ENCODE measurements at regions not wholly inside any gene's neighbourhood (a gene's known extent, or its start where the extent isn't known, plus 50 kb on each side); places are given as distances from the start of the nearest gene placed in this dataset.

- DNase-seq = no peak
Measured at GRCh38 chr20:52578559-52578958, 387.0 kb upstream of the ZFP64 start.

DNA sequence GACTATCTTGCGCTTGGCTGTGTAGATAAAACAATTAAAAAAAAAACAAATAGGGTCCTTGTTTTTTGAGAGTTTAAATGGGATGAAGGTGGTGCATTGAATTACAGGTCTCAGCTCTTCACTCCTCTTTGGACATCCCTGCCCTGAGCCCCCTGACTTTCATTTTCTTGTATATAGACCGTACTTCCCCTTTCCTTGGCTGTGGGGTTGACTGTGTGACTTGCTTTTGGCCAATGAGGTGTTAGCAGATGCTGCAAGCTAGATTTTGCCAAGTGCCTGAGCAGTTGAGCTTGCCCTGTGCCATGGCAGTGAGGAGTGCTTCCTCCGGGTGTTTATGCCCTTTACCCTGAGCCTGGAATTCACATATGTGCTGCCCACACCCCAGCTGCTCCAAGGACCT is 386.1 kb upstream of the ZFP64 start:
- no peak for DNase-seq

GRCh38 chr20:52572687-52573086 is 381.1 kb upstream of the ZFP64 start:
- DNase-seq = no peak

DNA sequence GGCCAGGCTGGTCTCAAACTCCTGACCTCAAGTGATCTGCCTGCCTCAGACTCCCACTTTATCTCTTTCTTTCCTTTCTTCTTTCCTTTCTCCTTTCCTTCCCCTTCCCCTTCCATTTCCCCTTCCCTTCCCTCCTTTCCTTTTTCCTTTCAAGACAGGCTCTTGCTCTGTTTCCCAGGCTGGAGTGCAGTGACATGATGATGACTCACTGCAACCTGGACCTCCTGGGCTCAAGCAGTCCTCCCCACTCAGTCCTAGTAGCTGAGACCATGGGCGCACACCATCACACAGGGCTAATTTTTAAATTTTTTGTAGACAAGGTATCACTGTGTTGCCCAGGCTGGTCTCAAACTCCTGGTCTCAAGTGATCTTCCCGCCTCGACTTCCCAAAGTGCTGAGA is 377.6 kb upstream of the ZFP64 start:
- no peak for DNase-seq

- no peak for DNase-seq
Measured at GRCh38 chr20:52565614-52566013, 374.0 kb upstream of the ZFP64 start.

- DNase-seq = no peak
Measured at GRCh38 chr20:52564594-52564993, 373.0 kb upstream of the ZFP64 start.

GRCh38 chr20:52552181-52552872 is 360.7 kb upstream of the ZFP64 start:
- DNase-seq = no peak

DNA sequence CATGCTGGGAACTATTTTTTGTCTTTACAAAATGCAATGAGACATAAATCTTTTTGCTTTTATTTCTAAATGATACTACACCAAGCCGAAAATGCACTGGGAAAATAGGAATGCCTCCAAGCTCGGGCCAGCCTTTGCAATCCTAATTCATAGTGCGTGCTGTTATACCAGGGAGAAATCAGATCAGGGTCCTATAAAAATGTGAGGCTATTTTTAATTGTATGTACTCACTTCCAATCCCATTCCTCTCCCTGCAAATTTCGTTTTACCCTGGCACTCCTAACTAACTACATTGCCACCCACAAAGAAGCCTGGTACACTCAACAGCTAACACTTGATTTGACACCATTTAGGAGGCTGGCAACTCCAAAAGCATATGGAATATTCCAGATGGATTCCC is 350.6 kb upstream of the ZFP64 start:
- DNase-seq = no peak

- no peak for DNase-seq
Measured at GRCh38 chr20:52540509-52540908, 348.9 kb upstream of the ZFP64 start.

GRCh38 chr20:52539891-52540290 is 348.3 kb upstream of the ZFP64 start:
- DNase-seq = no peak

DNA sequence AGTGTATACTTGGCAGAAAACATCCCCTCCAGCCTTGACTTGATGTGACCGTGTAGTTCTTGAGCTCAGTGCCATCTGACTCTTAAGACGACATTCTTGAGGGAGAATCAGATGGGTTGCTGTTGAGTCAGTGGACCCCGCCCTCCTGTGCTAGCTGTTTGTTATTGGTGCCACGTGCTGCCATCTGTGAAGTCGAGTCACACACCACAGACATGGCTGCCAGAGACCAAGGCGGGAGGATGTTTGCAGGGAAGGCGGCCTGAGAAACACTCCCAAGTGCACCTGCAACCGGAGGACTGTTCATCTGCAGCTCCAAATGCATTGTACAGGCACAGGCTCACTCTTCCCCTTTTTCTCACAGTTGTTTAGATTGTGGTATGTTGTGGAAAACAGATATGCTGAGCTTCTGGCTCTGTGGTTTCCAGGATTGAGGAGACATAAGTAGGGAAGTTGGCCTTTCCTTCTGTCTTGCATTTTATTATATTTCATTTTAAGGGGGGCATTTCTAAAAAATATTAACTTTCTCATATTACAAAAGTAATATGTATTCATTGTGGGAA is 345.3 kb upstream of the ZFP64 start:
- no peak for DNase-seq

GRCh38 chr20:52536040-52536439 is 344.5 kb upstream of the ZFP64 start:
- DNase-seq = no peak

- DNase-seq = no peak
Measured at GRCh38 chr20:52534616-52535015, 343.0 kb upstream of the ZFP64 start.

GRCh38 chr20:52533401-52533800 is 341.8 kb upstream of the ZFP64 start:
- no peak for DNase-seq

DNA sequence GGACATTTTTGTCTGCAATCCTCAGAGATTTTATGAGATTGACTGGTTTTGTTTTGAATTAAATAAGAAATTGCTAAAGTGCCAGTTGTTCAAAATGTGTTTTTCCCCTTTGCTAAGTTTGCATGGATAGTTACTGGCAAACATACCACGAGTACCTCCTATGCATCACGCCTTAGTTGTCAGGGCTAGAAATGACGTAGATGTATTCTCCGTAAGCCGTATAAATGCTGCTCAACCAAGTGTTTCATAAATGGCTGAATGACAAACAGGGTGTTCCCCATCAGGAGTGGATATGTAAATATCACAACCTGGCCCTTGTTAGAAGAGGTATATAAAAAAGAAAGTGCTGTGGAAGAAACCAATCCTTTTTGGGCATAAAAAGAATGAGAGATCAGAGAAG is 341.1 kb upstream of the ZFP64 start:
- no peak for DNase-seq

DNA sequence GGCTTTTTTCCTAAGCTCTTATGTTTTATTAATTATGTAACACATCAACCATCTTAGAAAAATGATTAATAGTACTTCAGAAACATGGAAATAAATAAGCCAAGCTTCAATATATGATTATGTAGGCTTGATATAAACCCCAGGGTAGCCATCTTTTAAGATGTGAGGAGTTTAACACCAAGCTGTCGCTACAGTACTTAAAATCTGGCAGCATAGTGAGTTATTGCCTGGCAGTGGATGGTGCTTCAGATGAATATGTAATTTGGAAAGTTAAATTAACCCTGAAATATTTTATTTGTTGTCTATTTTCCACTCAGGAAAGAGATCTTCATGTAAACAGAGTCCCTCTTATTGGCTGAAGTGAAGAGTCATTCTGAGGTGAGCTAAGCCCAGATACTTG is 339.0 kb upstream of the ZFP64 start:
- DNase-seq = no peak

DNA sequence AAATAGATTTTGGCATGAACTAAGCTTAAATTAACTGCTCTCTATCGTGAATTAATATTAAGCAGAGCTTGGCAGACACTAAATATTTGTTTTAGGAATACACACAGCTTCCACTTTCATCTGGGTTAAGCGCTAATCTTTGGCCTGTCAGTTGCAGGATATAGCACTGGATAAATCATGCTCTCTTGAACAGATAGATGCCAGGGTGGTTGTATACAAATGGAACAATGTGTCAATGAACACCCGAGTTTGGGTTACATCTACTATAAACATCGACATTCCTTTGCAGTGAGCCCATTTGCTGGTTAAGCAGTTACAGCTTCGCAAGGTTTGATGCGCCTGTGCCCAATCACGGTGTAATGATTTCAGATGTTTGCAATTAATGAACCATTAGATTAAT is 338.2 kb upstream of the ZFP64 start:
- no peak for DNase-seq

DNA sequence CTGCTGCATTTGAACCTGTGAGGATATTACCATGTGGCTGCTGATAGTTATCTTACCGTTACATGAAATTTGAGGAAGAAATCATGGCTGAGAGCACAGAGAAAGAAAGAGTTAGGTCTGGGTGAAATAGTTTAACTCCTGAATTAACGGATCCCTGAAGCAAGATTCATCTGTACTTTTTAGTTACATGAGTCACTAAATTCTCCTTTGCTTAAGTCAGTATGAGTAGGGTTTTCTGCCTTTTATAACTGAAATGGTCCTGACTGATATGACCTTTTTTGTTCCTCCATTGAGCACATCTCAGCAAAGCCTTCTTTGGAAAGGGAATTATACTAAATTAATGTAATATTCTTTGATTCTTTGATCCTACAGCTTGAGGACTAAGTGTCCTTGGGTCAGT is 333.3 kb upstream of the ZFP64 start:
- no peak for DNase-seq

GRCh38 chr20:52518735-52519134 is 327.2 kb upstream of the ZFP64 start:
- no peak for DNase-seq

DNA sequence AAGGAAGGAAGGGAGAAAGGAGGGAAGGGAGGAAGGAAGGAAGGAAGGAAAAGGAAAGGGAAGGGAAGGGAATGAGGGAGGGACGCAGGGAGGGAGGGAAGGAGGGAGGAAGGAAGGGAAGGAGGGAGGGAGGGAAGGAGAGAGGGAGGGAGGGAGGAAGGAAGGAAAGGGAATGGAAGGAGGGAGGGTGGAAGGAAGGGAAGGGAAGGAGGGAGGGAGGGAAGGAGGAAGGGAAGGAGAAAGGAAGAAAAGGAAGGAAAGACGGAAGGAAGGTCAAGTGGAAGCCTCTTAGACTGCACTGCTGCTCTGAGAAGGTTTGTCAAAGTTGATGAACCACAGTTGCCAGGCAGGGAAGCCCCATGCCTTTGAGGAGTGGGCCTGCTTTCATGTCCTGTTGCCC is 324.3 kb upstream of the ZFP64 start:
- DNase-seq = no peak

DNA sequence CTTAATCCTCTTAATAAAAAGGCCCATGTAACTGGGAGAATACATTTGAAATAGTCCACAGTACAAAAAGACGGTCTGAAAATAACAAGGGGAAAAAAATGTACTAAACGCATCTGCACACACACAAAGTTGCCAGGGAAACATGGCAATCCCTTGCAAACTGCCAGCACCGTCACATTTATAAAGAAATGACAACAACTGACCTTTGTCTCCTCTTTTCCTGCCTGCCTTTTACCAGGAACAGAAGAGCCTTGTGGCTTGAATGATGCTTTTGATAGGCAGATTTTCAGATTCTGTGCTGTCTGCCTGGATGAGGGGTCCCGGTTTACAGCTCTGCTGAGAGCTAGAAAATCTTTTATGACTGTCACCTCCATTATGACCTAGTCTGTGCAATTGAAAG is 308.6 kb upstream of the ZFP64 start:
- peak in 7 of 51 donors; percentile 1 to 21 (median 5) for DNase-seq

GRCh38 chr20:52497731-52498130 is 306.2 kb upstream of the ZFP64 start:
- no peak for DNase-seq

GRCh38 chr20:52496191-52496590 is 304.6 kb upstream of the ZFP64 start:
- DNase-seq = no peak

DNA sequence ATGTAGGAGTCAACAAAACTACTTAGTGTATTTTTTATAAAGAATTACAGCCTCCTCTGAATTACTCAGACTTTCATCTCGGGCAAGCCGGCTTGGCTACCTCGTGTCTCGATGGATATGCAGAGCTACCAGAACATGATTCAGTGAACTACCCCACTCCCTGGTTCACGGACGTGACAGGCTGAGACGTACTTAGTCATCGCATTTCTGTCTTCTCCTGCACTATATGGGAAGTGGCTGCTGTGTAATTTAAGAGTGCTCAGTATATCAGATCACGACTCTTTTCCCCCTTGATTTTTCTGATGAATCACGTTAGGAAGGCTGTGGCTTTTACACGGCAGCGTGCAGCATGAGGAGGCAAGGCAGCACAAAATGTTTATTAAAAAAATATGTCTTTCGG is 302.7 kb upstream of the ZFP64 start:
- DNase-seq = peak in 2 of 51 donors; percentile 2 to 14
